WI38 (cell line): ENCODE measurements at regions not wholly inside any gene's neighbourhood (a gene's known extent, or its start where the extent isn't known, plus 50 kb on each side); places are given as distances from the start of the nearest gene placed in this dataset.

ENCODE experiments used
- H3K4me3 ChIP-seq: 2 replicates; pipeline ENCODE4 v1.5.1; 2011; ENCODE audit warnings: low read depth, mild to moderate bottlenecking, control low read depth, low read length
- CTCF ChIP-seq: IDR thresholded peaks from 2 replicates; pipeline ENCODE4 v1.5.1; 2012; ENCODE audit warnings: low read depth, mild to moderate bottlenecking, control low read depth, low read length

DNA sequence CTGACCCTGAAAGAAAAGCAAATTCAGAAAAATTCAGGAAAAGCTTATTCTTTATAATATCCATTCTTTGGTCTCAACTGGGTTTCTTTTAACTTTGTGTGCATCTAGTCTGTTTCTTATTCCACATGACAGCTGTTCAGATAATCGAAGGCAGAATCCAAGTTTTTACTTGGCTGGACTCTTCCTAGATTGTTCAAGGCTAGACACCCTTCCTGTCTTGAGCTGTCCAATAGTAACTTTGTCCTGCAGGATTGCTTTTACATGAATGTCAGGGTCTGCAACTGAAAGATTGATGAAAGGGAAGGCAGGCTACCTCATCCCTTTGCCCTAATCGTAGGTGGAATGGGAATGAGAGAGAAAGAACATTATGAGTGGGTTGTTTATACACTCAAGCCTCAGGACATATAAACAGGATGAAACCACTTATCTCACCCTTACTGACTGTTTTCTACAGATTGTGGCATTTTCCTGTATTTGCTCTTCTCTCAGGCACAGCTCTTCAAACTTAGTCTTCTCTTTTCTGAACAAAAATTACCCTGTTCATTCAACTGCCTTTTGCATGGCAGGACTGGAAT, 76.9 kb downstream of the LEPR start:
- no peak for TF ChIP-seq CTCF

GRCh38 chr1:65503427-65503826, 83.0 kb downstream of the LEPR start:
- TF ChIP-seq CTCF: no peak
- H3K4me3 ChIP-seq: no peak overlapping the region

More for the DNA sequence above, 76.9 kb downstream of the LEPR start:
- H3K4me3 ChIP-seq: no peak overlapping the region

- no peak overlapping the region for H3K4me3 ChIP-seq
- TF ChIP-seq CTCF: no peak
Observed at GRCh38 chr1:65504263-65504662, 83.8 kb downstream of the LEPR start.

DNA sequence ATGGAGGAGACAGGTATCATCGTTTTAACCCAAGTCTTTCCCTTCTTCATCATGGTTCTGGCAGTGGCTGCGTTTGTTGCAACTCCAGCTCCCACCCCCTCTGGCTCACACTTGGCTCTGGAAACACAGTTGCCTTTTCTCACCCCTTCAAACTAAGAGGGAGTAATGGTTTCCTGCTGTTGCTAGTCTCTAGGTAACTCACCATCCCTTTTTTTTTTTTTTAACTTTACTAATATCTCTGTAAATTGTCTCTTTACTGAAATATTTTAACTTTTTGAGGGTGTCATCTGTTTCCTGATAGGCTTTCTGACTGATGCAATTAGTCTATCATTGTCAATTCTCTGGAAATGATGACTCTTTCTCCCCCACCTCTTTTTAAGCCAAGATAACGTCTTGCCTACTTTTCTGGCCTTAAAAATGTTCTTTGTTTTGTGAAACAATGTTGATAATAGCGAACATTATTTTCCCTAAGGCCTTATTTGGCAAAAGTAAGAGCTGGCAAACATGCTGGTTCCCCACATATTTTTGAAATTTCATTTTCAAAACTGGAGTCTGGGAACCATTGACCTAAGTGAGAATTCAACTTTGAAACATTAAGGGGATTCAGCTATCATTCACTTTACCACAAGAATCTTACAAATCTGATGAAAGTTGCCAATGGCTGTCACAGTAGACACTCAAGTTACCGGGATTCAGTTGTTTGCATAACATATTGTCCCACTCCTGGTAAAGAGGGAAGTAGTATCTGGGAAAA, 85.3 kb downstream of the LEPR start:
- no peak overlapping the region for H3K4me3 ChIP-seq
- TF ChIP-seq CTCF: no peak

DNA sequence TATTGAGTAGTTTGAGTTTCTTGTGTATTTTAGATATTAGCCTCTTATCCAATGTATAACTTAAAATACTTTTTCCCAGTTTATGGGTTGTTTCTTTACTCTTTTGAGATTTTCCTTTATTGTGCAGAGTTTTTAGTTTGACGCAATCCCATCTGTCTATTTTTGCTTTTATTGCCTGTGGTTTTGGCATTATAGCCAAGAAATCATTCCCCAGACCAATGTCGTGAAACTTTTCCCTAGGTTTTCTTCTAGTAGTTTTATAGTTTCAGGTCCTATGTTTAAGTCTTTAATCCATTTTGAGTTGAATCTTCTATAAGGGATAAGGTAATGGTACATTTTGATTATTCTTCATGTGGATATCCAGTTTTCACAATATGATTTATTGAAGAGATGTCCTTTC, 87.6 kb downstream of the LEPR start:
- no peak overlapping the region for H3K4me3 ChIP-seq
- no peak for TF ChIP-seq CTCF

DNA sequence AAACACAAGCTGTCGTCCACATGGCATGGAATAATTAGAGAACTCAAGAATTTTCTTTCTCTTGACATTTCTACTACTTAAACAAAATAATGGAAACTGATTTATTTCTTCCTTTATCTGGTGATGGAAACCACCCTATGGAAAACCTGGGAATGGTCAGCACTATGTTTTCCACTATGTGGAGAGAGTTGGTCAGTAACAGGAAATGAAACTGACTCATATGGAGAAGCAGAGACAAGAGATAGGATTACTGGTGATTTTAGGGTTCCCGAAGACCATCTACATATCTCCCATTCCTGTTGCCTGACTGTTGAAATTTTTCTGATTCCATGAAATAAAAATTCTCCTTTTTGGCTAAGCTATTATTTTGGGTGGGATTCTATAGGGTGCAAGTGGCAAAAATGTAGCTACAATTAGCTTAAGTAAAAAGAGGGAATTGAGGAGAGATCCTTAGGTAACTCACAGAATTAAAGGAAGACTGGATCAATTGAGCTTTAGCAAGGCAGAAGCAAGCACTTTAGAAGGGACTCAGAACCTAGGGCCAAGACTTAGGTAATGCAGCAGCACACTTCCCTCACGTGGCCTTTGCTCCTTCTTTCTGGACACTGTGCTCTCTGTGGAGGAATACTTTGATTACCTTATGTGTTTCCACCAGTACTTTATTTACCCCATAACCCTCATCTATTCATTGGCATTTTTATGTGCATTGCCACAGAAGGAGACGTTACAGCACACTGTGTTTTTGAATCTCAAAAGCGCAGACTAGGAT, 89.6 kb downstream of the LEPR start:
- H3K4me3 ChIP-seq: no peak overlapping the region
- no peak for TF ChIP-seq CTCF

DNA sequence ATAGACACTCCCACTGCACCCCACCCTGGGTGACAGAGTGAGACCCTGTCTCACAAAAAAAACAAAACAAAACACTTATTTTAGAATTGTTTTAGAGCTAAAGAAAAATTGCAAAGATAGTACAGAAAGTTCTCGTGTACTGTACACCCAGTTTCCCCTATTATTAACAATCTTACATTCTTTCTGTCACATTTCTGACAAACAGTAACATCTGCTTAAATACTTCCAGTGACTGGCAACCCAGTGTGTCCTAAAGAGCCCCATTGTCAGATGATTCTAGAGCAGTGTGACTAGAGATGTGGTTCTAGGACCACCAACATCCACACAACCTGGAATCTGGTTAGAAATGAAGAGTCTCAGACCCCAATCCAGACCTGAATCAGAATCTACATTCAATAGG, 90.5 kb downstream of the LEPR start:
- TF ChIP-seq CTCF: no peak
- no peak overlapping the region for H3K4me3 ChIP-seq
